Embryonic facial prominence (tissue), 1 donor: ENCODE measurements at regions not wholly inside any gene's neighbourhood (a gene's known extent, or its start where the extent isn't known, plus 50 kb on each side); places are given as distances from the start of the nearest gene placed in this dataset.
"Not testable (repeated sequence)": the region's sequence is repeated elsewhere in the genome, so short reads cannot be mapped to it uniquely, and the experiment has no call there.

Source experiments
- DNase-seq: peaks from one replicate; pipeline ENCODE4 v3.0.0-alpha.2; 2016; ENCODE audit errors: extremely low spot score

DNA sequence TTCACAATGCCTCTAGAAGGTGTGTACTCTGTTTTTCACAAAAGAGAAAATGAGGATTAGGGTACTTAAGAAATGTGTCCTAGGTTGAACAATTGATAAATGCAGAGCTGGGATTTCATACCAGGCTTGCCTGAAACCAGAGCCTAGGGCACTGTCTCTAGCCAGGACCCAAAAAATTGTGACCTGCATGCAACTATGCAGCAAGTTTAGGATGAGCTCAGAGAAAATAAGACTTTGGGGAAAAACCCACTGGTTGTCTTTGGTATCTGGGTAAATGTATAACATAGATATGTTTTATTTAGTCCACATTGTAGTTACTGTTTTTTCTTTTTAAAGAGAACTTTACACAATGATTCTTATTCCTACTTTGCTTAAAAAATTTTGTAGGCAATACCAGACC, 177.1 kb upstream of the SEMA6A start:
- DNase-seq = no peak

DNA sequence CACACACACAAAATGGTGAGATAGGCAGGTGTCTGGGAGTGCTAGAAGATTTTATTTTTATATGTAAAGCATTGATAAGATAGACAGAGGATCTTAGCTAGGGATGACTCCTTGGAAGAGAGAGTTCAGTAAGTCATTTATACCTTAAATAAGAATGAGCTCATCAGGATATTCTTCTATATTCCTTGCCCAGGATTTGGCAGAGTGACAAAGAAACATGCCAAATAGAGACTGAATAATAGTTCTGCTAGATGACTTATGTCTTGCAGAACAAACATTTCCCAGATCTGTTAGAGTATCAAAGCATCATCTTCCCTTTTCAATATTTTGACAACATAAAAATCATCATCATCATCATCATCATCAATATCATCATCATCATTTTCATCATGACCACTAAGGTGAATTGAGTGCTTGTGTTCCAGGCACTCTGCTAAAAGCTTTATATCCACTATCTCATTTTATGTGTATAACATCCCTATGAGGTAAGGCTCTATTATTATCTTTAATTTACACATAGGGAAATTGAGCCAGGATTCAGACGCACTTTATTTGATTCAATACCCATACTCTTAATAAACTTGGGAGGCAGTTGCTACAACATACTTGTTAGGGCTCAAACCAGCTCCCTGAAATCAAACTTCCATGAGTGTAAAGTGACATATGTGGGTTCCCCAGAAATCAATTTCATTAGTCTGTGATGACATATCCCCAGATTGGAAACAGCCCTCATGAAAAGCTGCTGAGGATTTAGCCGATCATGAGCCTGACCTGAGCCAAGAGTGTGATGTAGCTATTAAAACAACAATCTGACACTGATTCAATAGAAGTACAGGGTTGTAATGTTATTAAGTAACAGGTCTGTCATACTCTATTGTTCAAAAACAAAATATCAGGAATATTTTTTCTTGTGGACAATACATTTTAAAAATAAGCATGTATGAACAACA, 176.3 kb upstream of the SEMA6A start:
- no peak for DNase-seq

DNA sequence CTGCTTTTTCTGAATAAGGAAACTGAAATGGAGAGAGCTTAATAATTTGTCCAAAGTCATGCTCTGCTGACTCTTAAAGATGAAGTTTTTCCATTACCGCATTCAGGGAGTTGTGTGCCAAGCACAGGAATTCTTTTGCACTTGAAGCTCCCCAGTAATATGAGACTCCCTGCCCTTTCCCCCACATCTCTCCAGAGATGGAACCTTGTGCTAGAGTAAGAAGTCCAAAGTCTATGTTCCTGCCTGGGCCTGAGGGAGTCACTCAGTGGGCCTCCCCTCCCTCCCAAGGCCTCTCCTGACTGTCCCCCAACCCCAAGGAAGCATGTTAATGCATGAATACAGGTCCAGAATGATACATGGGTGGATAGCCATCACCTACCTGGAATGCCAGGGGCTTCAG, 173.3 kb upstream of the SEMA6A start:
- no peak for DNase-seq

DNA sequence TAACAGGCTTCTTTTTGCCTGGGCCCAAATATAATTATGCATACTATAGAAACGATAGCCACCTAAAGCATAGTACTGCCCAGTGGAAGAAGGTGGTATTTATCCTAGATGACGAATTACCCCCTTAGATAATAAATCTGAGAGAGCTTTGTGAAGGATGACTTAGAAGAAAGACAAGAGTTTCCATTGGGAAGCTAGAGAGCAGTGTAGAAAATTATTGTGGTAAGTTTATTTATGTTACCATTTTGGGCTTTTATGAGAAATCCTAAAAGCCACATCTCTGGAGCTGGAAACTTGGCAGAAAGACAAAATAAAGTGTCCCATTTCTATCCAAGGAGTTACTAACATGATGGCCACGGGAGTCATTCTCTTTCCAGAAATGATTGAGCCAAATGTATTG, 172.0 kb upstream of the SEMA6A start:
- no peak for DNase-seq

DNA sequence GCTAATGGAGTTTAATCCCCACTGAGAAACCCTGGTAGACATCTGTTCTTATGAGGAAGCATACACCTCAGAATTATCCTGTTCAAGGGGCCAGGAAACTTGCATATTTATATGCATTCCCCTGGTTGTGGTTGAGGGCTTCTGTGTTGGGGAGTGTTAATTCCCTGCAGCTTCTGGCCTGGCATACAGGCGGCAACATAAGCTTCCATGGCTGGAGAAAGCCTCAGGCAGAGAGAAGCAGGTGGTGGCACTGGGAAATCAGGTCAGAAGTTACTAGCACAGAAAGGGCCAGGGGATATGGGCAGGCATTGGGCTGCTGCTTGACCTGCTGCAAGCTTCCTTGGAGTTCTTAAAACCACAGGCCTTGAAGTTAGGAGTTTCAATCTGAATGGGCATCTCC, 166.1 kb upstream of the SEMA6A start:
- no peak for DNase-seq

DNA sequence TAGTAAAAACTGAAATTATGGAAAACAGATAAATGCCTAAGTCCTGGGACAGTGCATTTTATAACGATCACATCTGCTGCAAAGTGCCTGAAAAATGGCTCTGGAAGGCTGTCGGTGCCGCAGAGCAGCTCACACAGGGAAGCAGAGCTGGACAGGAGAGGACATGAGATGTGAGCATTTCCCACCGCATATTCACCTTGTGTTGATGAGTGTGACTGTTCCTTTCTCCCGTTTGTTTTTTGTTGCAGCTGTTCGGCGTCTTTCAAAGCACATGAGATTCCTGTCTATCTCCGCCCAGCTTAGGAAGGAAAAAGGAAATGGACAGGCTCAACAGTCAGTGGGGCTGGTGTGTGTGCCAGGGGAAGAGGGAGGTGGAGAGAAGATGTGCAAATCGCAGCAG, 164.9 kb upstream of the SEMA6A start:
- no peak for DNase-seq

DNA sequence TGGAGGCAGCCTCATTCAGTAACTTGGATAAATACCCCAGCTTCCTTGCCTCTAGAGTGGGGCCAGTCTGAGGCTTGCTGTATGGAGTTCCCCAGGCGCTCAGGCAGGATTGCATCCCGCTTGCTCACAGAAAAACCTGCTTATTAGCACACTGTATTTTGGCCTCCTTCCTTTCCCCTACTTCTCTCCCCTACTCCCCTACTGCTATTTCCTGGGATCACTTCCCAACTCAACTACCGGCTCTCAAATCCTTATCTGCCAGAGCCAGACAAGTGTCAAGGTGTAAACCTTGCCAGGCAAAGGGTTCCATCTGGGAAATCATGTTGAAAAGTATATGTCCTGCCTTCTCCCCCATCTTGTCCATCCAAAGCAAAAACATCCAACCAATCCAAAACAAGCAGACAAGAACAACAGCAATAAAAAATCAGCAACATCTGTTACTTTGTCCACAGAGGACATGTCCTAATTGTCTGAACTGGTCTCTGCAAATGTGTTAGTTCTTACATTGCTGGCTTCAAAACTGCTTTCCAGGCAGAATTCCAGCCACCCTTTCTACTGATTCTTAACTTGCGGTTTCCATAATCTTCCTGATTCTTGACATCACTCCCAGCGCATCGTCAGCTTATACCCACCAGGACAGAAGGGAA, 164.1 kb upstream of the SEMA6A start:
- no peak for DNase-seq

DNA sequence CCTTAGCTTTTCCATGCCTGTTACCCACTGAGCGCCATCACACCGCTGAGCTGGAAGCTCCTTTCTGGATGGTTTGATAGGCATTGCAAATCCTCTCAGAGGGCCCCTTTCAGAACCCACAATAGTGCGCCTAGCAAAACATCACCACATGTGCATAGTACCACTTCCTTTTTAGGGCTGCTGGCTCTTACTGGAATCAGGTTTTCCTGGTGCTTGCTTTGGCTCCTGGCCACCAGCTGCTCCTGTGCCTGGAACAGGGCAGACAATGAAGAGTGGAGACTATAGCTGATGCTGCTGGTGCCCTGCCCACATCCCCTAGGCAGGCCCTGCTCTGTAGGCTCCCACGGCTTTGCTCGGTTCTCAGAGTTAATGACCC, 163.6 kb upstream of the SEMA6A start:
- peak; percentile 40 for DNase-seq

DNA sequence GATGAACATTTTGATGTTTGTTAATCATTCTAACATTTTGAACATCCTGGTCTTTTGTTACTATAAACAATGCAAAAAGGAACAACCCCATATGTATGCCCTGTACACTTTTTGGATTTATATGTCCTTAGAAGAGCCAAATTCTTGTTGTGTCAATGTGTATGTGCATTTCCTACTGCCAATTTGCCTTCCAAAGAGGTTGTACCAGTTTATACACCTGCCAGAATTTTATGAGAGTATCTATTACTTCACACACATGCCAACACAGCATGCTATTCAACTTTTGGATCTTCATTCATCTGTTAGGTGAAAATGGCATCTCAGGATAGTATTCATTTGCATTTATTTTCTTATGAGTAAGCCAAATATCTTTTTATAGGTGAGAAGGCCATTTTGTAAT, 162.0 kb upstream of the SEMA6A start:
- DNase-seq = no peak

DNA sequence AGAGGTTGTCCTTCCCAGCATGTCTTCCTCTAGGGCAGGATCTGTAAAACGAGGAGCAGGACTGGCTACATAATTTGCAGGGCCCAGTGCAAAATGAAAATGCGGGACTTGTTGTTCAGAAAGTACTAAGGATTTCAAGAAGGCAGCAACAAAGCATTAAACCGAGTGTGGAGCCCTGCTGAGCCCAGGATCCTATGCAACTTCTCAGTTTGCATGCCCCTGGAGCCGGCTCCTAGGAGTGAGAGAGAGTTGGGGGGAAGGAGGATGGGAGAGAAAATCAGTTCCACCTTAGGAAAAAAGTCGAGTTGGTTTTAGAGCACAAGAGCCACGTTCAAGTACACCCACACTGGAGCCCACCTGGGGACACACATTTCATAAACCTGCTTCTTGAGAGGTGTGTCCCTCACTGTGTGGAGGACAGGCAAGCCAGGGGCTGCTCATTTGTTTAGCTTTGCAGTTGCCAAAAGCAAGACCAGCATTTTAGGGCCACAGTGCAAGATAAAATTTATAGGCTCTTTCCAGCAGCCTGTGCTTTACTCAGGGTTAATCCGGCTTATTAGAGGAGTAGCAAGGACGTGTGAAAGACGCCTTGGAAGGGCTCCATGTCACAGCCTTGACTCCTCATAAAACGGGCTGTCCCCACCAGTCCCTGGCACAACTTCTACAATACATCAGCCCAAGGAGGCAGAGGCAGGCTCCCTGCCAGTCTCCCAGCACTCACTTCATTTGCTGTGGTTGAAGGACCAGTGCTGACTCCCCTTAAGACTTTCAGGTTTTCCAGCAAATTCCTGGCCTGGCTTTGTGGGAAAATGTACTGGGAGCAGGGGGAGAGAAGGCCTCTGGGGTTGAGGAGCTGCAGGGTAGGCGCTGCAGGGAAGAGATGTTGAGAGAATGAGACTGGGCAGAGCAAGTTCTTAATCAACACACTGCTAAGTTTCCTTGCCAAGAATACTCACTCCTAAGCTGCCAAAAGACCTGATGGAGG, 159.7 kb upstream of the SEMA6A start:
- DNase-seq = no peak

DNA sequence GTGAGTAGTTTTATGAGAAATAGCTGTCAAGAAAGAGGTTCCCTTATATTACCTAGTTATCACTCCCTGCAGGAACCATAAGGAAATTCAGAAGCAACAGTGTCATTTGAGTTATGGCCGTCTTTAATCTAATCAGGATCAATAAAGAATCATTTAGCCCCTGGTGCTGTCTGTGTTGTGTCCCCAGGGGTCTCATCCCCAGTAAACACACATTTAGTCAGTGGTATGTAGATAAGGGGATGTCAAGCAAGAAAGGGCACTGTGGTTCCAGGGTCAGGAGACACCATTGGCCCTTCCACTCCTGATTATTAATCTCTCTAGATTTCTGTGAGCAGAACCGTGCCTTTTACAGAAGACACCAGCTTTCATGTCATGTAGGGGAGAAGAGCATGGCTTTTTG, 158.0 kb upstream of the SEMA6A start:
- no peak for DNase-seq

DNA sequence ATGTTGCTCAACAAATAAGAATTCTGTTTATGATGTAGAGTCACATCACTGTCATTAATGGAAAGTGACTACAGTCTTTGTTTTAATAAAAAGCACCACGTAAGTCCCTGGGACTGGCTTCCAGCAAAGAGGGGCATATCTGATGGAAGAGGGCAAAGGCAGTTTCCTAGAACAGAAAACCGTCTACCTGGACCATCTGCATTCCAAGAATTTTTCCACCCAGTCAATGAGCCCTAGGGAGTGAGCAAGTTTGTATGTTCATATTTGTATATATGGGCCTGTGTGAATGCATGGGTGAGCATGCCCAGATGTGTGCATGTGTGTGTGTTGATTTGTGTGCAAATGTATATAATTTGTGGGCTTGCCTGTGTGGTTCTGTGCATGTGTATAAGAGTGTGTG, 156.8 kb upstream of the SEMA6A start:
- no peak for DNase-seq

DNA sequence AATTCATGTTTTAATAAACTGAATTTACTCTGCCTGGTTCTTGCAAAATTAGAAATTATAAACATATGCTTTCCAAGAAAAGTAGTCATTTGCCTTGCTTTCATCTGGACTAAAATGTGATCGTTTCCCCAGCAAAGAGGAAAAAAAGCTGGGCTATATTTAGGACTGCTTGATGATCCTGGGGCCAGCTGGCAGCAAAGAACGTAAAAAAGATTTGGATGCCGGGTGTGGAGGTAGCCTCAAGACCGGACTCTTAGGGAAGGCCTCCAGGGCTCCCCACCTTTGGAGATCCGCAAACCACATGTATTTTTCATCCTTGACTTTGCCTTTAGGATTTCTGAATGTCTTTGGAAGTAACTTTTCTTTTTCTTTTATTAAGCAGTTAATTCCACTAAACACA, 156.1 kb upstream of the SEMA6A start:
- no peak for DNase-seq

DNA sequence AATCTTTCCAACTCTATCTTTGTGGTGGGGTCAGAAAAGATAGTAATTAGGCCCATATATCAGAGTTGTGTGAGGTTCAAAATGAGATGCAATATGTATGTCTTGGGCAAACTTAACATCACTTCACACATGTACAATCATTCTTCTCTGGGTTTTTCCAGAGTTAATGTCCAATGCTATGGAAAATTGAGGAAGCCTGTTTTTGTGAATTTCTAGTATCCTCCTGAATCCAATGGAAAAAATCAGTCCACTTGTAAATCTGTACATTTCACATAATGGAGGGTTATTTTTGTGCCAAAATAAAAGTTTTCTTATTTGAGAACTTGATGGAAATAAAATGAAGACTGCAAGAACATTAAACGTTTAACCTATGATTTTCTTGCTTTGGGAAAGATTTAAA, 155.6 kb upstream of the SEMA6A start:
- no peak for DNase-seq

DNA sequence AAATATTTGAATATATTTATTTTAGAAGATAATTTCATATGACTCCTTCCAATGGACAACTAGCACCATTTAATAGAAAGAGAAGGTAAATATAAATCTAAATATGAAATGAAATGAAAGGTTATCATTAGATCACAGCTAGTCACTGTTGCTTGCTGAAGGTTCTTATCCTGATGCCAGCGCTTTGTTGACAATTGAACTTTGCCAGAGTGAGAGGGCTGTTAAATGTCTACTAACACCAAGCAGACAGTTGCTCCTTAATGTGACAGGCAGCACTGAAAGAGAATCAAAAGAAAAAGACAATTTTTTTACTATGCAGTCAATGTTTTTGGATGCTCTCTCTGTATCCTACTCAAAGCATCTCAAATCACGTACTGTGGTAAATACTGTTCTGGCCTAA, 152.6 kb upstream of the SEMA6A start:
- DNase-seq = no peak

DNA sequence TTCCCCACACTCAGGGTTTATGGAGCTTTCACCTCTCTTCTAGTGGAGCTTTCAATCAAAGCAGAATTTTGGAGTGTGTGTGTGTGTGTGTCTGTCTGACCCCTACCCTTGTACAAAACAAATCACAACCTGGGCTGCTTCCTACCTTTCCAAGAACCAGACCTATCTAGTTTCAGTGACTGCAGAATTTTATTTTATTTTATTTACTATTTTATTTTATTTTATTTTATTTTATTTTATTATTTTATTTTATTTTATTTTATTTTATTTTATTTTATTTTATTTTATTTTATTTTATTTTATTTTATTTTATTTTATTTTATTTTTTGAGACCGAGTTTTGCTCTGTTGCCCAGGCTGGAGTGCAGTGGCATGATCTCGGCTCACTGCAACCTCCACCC, 151.6 kb upstream of the SEMA6A start:
- not testable (repeated sequence) for DNase-seq

DNA sequence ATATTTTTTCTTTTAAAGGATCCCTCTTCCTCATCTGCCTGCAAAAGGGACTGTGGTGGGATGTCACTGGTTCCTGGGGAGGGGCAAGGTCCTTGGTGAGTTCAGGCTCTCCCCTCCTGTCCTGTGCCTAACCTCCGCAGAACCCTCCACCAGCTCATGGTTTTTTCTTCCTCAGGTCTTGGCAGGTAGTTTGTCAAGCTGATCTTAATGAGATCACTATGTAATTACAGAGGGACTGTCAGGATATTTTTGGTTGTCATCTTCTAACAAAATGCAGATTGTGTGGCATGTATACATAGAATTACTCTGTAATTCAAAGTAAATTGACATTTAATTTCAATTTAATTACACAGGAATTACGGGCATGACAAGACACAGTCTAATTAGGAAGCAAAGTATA, 150.3 kb upstream of the SEMA6A start:
- DNase-seq = no peak

DNA sequence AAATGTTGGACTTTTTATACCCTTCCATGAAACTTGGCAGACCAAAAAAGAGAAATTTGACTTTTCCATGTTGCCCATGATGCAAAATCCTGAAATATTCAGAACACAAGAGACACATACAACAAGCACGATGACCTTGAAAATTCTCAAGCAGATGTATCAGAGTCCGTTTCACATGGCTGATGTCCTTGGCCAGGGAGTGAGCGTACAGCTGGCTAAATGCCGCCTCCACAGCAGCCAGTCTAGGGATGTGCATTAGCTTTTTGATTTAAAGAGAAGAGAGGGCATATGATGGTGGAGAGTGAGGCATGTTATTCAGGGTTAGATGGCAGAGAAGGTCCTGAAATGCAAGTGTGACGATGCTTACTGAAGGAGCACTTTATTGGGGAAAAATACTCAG, 148.0 kb upstream of the SEMA6A start:
- DNase-seq = no peak

DNA sequence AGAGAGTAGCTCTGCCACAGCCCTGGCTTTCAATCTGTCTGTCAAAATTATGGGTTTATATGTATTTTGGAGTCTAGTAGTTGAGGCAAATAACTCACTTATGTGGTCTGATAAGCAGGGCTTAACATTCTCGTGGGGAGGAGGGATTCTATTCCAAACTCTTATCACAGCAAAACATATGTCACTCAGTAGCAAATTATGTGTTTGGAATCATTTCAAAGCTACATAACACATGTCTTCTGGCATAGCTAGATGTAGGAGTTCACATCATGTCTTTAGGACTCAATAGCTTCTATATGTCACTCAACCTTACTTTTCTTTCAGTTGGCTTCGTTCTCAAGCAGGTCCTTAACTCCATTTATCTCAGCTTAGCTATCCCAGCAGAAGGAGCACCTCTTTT, 144.5 kb upstream of the SEMA6A start:
- no peak for DNase-seq

DNA sequence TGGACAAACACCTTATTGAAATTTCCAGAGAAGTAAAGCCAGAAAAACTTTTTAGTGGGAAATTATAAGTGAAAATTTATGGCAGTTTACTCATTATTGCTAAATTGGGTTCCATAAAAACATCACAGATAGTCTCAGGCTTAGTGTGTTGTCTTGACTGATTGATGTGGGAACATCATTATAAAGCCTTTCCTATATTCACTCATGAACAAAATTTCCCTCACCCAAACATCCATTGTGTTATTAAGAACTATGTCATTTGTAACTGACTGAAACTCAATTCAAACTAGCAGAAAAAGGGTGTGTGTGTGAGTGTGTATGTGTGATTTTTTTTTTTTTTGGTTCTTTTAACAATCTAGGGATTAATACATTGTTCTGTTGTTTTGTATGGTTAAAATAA, 143.7 kb upstream of the SEMA6A start:
- no peak for DNase-seq

DNA sequence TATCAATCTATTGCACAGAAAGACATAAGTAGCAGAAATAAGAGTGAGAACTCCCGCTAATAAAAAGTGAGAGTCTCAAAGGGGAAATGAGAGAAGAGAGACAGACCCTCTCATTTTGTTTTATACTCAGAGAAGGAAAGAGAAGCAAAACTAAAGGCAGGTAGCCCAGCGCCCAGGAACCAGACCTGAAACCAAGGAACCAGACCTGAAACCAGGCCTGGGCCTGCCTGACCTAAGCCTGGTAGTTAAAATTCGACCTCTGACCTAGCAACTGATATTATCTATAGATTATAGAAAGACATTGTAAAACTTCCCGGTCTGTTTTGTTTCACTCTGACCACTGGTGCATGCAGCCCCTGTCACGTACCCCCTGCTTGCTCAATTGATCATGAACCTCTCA, 134.5 kb upstream of the SEMA6A start:
- no peak for DNase-seq

DNA sequence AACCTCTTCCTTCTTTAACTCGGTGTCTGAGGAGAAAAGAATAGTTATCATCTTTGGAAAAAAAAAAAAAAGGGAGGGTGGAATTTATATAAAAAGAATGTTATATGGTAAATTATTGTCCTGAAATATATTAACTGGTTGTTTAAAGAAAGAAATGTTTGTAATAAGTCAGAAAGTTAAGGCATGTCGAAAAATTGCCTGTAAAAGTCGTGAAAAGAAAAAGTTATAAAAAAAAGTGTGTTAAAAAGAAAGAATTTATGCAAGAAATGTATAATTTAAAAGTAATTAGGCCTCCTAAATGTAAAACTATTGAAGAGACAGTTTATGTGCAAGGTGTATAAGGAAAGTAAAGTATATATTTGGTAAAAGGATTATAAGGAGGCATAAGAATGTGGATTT, 130.5 kb upstream of the SEMA6A start:
- not testable (repeated sequence) for DNase-seq
